Spleen (tissue), 11 donors: ENCODE measurements at regions not wholly inside any gene's neighbourhood (a gene's known extent, or its start where the extent isn't known, plus 50 kb on each side); places are given as distances from the start of the nearest gene placed in this dataset.

Experiments used
- DNase-seq: peaks from one replicate; pipeline ENCODE4 v3.0.0-alpha.2; 2020
- H3K27ac ChIP-seq, 8 donors: fragments of 200-600 bp; sonication (generic) in 7 of 8; 1 replicate in 4 of 8; 2 replicates in 4 of 8; pipeline versions ENCODE4 v1.5.0 to v1.8.0; 2016 to 2021; ENCODE audit warnings: inconsistent platforms in 4 of 8, mild to moderate bottlenecking in 4 of 8, moderate library complexity in 1 of 8
- H3K27me3 ChIP-seq, 7 donors: fragments of 200-600 bp; sonication (generic) in 6 of 7; replicated peaks in 1 of 7; 1 replicate in 4 of 7; 2 replicates in 3 of 7; pipeline versions ENCODE4 v1.5.0 to v1.8.0; 2016 to 2021; ENCODE audit warnings: inconsistent platforms in 3 of 7, mild to moderate bottlenecking in 1 of 7
- H3K36me3 ChIP-seq, 6 donors: fragments of 200-600 bp; sonication (generic) in 5 of 6; 1 replicate in 4 of 6; 2 replicates in 2 of 6; pipeline versions ENCODE4 v1.5.0 to v1.8.0; 2016 to 2021; ENCODE audit warnings: inconsistent platforms in 2 of 6
- H3K4me1 ChIP-seq, 6 donors: fragments of 200-600 bp; sonication (generic) in 5 of 6; 1 replicate in 3 of 6; 2 replicates in 3 of 6; pipeline versions ENCODE4 v1.5.0 to v1.8.0; 2016 to 2021; ENCODE audit warnings: inconsistent platforms in 3 of 6
- H3K4me3 ChIP-seq, 8 donors: fragments of 200-600 bp; sonication (generic) in 7 of 8; 1 replicate in 4 of 8; 2 replicates in 4 of 8; pipeline versions ENCODE4 v1.5.0 to v1.8.0; 2016 to 2021; ENCODE audit warnings: inconsistent platforms in 4 of 8, mild to moderate bottlenecking in 4 of 8, moderate library complexity in 2 of 8
- H3K9me3 ChIP-seq, 8 donors: fragments of 200-600 bp; sonication (generic) in 7 of 8; 1 replicate in 4 of 8; 2 replicates in 4 of 8; pipeline versions ENCODE4 v1.5.0 to v1.8.0; 2016 to 2021; ENCODE audit warnings: inconsistent platforms in 4 of 8
- CTCF ChIP-seq, 11 experiments: fragments of 200-600 bp in 7 of 11; fragments of 450-650 bp in 4 of 11; sonication (generic) in 4 of 11; IDR thresholded peaks in 8 of 11; conservative IDR thresholded peaks in 3 of 11; 1 replicate in 7 of 11; 2 replicates in 4 of 11; pipeline versions ENCODE4 v1.4.0 to v1.8.0; 2016 to 2021; ENCODE audit warnings: antibody characterized with exemption in 11 of 11, inconsistent platforms in 4 of 11, mild to moderate bottlenecking in 1 of 11
- POLR2A ChIP-seq, 3 donors: fragments of 450-650 bp; IDR thresholded peaks; one replicate each; pipeline ENCODE4 v1.5.1; 2017; ENCODE audit warnings: antibody characterized with exemption in 3 of 3, mild to moderate bottlenecking in 1 of 3
- POLR2AphosphoS5 ChIP-seq, 3 donors: sonication (generic); formaldehyde crosslinking; IDR thresholded peaks; one replicate each; pipeline ENCODE4 v1.5.1; 2017; ENCODE audit warnings: antibody characterized with exemption in 3 of 3
- WGBS, 5 donors: extraction: QIAGEN DNeasy Blood & Tissue Kit in 3 of 5; methylation state at CpG; one replicate each; pipeline versions ENCODE4 v1.1.5 to v1.1.7; 2013 to 2018; 5-methylcytosine and 5-hydroxymethylcytosine counted together
- intact Hi-C: fragments of 100-400 bp; cut with DNase I; formaldehyde crosslinking; loops from one replicate; pipeline ENCODE4 v1.15.0; 2023; ENCODE audit warnings: low total_unique reads
- donor health status: healthy with polysubstance abuse.
- donor health status: DM: no; HTN: no; CAD: no; lungs with moderate emphysema.
- donor health status: DM: no; HTN: no; CAD: no.
- donor health status: Bipolar disorder and iron deficiency.
- donor health status: healthy.
- donor health status: DM: no; HTN: no; CAD: no.
- donor health status: DM: yes; HTN: yes; CAD: no.

GRCh38 chr3:163879172-163879571 is 1199.1 kb downstream of the SI start:
- intact Hi-C loops = no loop called here
- WGBS, 5 donors = 82 to 90% (median 88%) methylated on average over 4 of the region's 4 CpGs
- H3K27ac ChIP-seq = no peak overlapping the region
- no peaks in the 10 kb centered on the region for H3K27me3 ChIP-seq
- no peaks in the 10 kb centered on the region for H3K36me3 ChIP-seq
- H3K4me1 ChIP-seq = no peaks in the 10 kb centered on the region
- peaks cover 0 to 51% (median 33%) of the 10 kb centered on the region in 8 donors for H3K9me3 ChIP-seq
- no peak for DNase-seq
- no peak overlapping the region for H3K4me3 ChIP-seq
- TF ChIP-seq CTCF (IDR thresholded peaks at IDR 0.05 in 8 of 11, conservative IDR thresholded peaks at IDR 0.05 in 3 of 11) (no peak), POLR2A (IDR thresholded peaks at IDR 0.05) (no peak), POLR2AphosphoS5 (IDR thresholded peaks at IDR 0.05) (no peak)

DNA sequence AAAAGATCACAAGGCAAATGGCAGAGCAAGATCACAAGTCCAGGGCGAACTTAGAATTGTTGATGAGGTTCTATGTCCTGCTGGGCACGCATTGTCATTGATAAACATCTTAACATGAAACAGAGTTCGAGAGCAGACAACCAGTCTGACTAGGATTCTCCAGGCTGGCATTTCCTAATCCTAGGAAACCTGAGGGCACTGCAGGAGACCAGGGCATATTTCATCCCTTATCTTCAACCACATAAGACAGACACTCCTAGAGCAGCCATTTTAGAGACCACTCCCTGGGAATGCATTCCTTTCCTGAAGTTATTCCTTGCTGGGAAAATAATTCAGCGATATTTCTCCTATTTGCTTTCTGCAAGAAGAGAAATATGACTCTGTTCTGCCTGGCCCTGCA is 1199.9 kb downstream of the SI start:
- intact Hi-C loops = no loop called here
- Histone ChIP-seq H3K4me3 (no peak overlapping the region), H3K9me3 (peaks cover 0 to 57% (median 39%) of the 10 kb centered on the region in 8 donors), H3K36me3 (no peaks in the 10 kb centered on the region), H3K27ac (no peak overlapping the region), H3K27me3 (no peaks in the 10 kb centered on the region), H3K4me1 (no peaks in the 10 kb centered on the region)
- TF ChIP-seq POLR2AphosphoS5 (IDR thresholded peaks at IDR 0.05) = no peak
- TF ChIP-seq POLR2A (IDR thresholded peaks at IDR 0.05) = no peak
- no peak for TF ChIP-seq CTCF (IDR thresholded peaks at IDR 0.05 in 8 of 11, conservative IDR thresholded peaks at IDR 0.05 in 3 of 11)
- 82 to 88% (median 84%) methylated on average over 4 of the region's 4 CpGs for WGBS, 5 donors
- DNase-seq = no peak

- no peak overlapping the region for H3K27ac ChIP-seq
- no peak for DNase-seq
- no peaks in the 10 kb centered on the region for H3K36me3 ChIP-seq
- intact Hi-C loops = no loop called here
- 74 to 86% (median 84%) methylated on average over 2 of the region's 2 CpGs for WGBS, 5 donors
- no peak overlapping the region for H3K4me3 ChIP-seq
- H3K27me3 ChIP-seq = no peaks in the 10 kb centered on the region
- H3K9me3 ChIP-seq = peaks cover 0 to 61% (median 42%) of the 10 kb centered on the region in 8 donors
- TF ChIP-seq CTCF (IDR thresholded peaks at IDR 0.05 in 8 of 11, conservative IDR thresholded peaks at IDR 0.05 in 3 of 11) (no peak), POLR2A (IDR thresholded peaks at IDR 0.05) (no peak), POLR2AphosphoS5 (IDR thresholded peaks at IDR 0.05) (no peak)
- no peaks in the 10 kb centered on the region for H3K4me1 ChIP-seq
Observed at GRCh38 chr3:163877805-163878204, 1200.5 kb downstream of the SI start.

DNA sequence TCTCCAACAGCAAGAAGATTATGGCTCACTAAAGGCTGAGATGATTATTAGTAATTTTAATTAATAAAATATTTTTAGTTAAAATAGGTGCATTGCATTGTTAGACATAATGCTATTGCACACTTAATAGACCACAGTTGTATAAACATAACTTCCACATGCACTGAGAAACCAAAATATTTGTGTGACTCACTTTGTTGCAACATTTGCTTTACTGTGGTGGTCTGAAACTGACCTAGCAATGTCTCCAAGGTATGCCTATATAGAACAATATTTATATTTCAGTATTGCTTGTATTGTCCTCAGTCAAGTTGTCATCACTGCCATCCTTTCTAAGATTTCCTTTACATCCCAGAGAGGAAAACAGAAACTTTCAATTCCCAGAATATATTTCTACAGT is 1215.2 kb downstream of the SI start:
- H3K36me3 ChIP-seq = no peaks in the 10 kb centered on the region
- no peaks in the 10 kb centered on the region for H3K4me1 ChIP-seq
- no peaks in the 10 kb centered on the region for H3K27me3 ChIP-seq
- no peak for TF ChIP-seq POLR2AphosphoS5 (IDR thresholded peaks at IDR 0.05)
- no peak for TF ChIP-seq POLR2A (IDR thresholded peaks at IDR 0.05)
- no peak for TF ChIP-seq CTCF (IDR thresholded peaks at IDR 0.05 in 8 of 11, conservative IDR thresholded peaks at IDR 0.05 in 3 of 11)
- H3K27ac ChIP-seq = no peak overlapping the region
- H3K9me3 ChIP-seq = peaks cover 0 to 26% (median 6%) of the 10 kb centered on the region in 8 donors
- DNase-seq = no peak
- no peak overlapping the region for H3K4me3 ChIP-seq
- intact Hi-C loops = no loop called here
